NCI-H1105 (cell line): ENCODE measurements at regions not wholly inside any gene's neighbourhood (a gene's known extent, or its start where the extent isn't known, plus 50 kb on each side); places are given as distances from the start of the nearest gene placed in this dataset.
"Not testable (repeated sequence)": the region's sequence is repeated elsewhere in the genome, so short reads cannot be mapped to it uniquely, and the experiment has no call there.

ENCODE experiments used
- DNase-seq: peaks from one replicate; lab custom pipeline; 2025; lab: John Stamatoyannopoulos, UW

- DNase-seq = no peak
Observed at GRCh38 chrX:40373025-40373424, 207.7 kb upstream of the ATP6AP2 start.

- no peak for DNase-seq
Observed at GRCh38 chrX:40371376-40371775, 209.4 kb upstream of the ATP6AP2 start.

- no peak for DNase-seq
Observed at GRCh38 chrX:40368611-40369061, 212.1 kb upstream of the ATP6AP2 start.

- DNase-seq = no peak
Observed at GRCh38 chrX:40366661-40367060, 214.1 kb upstream of the ATP6AP2 start.

- DNase-seq = not testable (repeated sequence)
Observed at GRCh38 chrX:40362291-40362690, 218.5 kb upstream of the ATP6AP2 start.

- DNase-seq = no peak
Observed at GRCh38 chrX:40360557-40360956, 220.2 kb upstream of the ATP6AP2 start.

GRCh38 chrX:40359593-40359992, 221.2 kb upstream of the ATP6AP2 start:
- DNase-seq = no peak

- DNase-seq = no peak
Observed at GRCh38 chrX:40358994-40359393, 221.8 kb upstream of the ATP6AP2 start.

GRCh38 chrX:40349251-40349650, 231.5 kb upstream of the ATP6AP2 start:
- DNase-seq = no peak

GRCh38 chrX:40346379-40346778, 234.4 kb upstream of the ATP6AP2 start:
- DNase-seq = no peak

- DNase-seq = no peak
Observed at GRCh38 chrX:40343319-40343718, 237.5 kb upstream of the ATP6AP2 start.

- no peak for DNase-seq
Observed at GRCh38 chrX:40340116-40340515, 240.7 kb upstream of the ATP6AP2 start.

- DNase-seq = no peak
Observed at GRCh38 chrX:40333344-40333743, 235.6 kb upstream of the BCOR start.

GRCh38 chrX:40331762-40332161, 234.0 kb upstream of the BCOR start:
- no peak for DNase-seq

- DNase-seq = no peak
Observed at GRCh38 chrX:40331353-40331752, 233.6 kb upstream of the BCOR start.

- DNase-seq = no peak
Observed at GRCh38 chrX:40329616-40330015, 231.9 kb upstream of the BCOR start.

GRCh38 chrX:40327085-40327484, 229.3 kb upstream of the BCOR start:
- no peak for DNase-seq

- no peak for DNase-seq
Observed at GRCh38 chrX:40326186-40326965, 228.6 kb upstream of the BCOR start.

- DNase-seq = no peak
Observed at GRCh38 chrX:40325161-40325560, 227.4 kb upstream of the BCOR start.

GRCh38 chrX:40323977-40324376, 226.2 kb upstream of the BCOR start:
- DNase-seq = no peak

GRCh38 chrX:40320819-40321218, 223.1 kb upstream of the BCOR start:
- DNase-seq = no peak

GRCh38 chrX:40318801-40319200, 221.0 kb upstream of the BCOR start:
- DNase-seq = no peak

GRCh38 chrX:40318076-40318475, 220.3 kb upstream of the BCOR start:
- DNase-seq = no peak

- no peak for DNase-seq
Observed at GRCh38 chrX:40316502-40316901, 218.7 kb upstream of the BCOR start.
